Lower leg skin (tissue), 3 donors: ENCODE measurements at regions not wholly inside any gene's neighbourhood (a gene's known extent, or its start where the extent isn't known, plus 50 kb on each side); places are given as distances from the start of the nearest gene placed in this dataset.

Experiments
- POLR2A ChIP-seq, 2 donors: fragments of 450-650 bp; IDR thresholded peaks; one replicate each; pipeline ENCODE4 v1.6.1; 2016 to 2017; ENCODE audit warnings: antibody characterized with exemption in 2 of 2, mild to moderate bottlenecking in 1 of 2, moderate library complexity in 1 of 2
- TF ChIP-seq, protein P1 (sequence below), 3 donors: fragments of 450-650 bp; IDR thresholded peaks; one replicate each; pipeline ENCODE4 v1.5.1; 2016; ENCODE audit warnings: antibody characterized with exemption in 3 of 3, mild to moderate bottlenecking in 3 of 3, moderate library complexity in 2 of 3

DNA sequence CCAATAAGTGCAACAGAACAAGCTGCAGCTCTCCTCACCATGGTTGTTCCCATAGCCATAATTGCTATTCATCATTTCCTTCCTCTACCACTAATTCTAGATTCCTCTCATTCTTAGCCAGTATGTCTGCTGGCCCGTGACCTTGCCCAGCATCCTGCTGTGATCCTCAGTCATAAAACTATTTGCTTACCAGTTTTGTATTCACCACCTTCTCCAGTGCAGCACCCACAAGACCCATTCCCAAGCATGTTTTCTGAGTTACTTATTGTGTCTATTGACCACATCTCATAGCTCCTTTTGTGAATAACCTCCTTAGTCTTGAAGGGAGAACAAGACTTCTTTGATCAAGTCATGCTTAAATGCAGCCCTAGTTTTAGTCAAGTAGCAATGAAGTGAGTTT is 488.0 kb upstream of the CTNND2 start:
- TF ChIP-seq, protein P1, sequence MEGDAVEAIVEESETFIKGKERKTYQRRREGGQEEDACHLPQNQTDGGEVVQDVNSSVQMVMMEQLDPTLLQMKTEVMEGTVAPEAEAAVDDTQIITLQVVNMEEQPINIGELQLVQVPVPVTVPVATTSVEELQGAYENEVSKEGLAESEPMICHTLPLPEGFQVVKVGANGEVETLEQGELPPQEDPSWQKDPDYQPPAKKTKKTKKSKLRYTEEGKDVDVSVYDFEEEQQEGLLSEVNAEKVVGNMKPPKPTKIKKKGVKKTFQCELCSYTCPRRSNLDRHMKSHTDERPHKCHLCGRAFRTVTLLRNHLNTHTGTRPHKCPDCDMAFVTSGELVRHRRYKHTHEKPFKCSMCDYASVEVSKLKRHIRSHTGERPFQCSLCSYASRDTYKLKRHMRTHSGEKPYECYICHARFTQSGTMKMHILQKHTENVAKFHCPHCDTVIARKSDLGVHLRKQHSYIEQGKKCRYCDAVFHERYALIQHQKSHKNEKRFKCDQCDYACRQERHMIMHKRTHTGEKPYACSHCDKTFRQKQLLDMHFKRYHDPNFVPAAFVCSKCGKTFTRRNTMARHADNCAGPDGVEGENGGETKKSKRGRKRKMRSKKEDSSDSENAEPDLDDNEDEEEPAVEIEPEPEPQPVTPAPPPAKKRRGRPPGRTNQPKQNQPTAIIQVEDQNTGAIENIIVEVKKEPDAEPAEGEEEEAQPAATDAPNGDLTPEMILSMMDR (IDR thresholded peaks at IDR 0.05): no peak
- TF ChIP-seq POLR2A (IDR thresholded peaks at IDR 0.05): no peak
